GM12892 (cell line): ENCODE measurements at regions not wholly inside any gene's neighbourhood (a gene's known extent, or its start where the extent isn't known, plus 50 kb on each side); places are given as distances from the start of the nearest gene placed in this dataset.

Experiments used
- DNase-seq: peaks from one replicate; pipeline ENCODE4 v3.0.0; 2011; ENCODE audit not compliant: insufficient read length
- FAIRE-seq: peaks from 2 replicates; lab custom pipeline; 2011; peaks lifted over from hg19 to GRCh38; lab: Jason Lieb, UNC
- POLR2A ChIP-seq: IDR thresholded peaks from 2 replicates; pipeline ENCODE4 v1.6.1; 2011; ENCODE audit warnings: low read depth, low read length, control low read depth
- POLR2AphosphoS5 ChIP-seq: IDR thresholded peaks from 2 replicates; pipeline ENCODE4 v1.6.1; 2011; ENCODE audit warnings: low read depth, low read length, control low read depth
- TAF1 ChIP-seq: IDR thresholded peaks from 2 replicates; pipeline ENCODE4 v1.6.1; 2011; ENCODE audit warnings: low read depth, mild to moderate bottlenecking, control low read depth, low read length, borderline replicate concordance

DNA sequence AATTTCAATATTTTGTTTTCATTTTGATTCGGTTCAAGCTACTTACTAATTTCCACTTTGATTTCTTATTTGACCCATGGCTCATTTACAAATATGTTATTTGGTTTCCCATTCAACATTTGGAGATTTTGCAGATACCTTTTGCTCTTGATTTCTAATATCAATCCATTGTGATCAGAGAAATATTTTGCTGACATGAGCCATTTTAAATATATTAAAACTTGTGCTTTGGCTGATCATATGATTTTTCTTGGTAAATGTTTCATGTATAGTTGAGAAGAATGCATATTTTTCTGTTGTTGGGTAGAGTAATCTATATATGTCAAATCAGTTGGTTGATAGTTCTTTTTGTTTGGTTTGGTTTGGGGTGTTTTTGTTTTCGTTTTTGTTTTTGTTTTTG lies 95.0 kb downstream of the GASK1B start:
- no peak for TF ChIP-seq TAF1
- no peak for TF ChIP-seq POLR2A
- TF ChIP-seq POLR2AphosphoS5 = no peak
- DNase-seq = no peak
- FAIRE-seq = no peak

DNA sequence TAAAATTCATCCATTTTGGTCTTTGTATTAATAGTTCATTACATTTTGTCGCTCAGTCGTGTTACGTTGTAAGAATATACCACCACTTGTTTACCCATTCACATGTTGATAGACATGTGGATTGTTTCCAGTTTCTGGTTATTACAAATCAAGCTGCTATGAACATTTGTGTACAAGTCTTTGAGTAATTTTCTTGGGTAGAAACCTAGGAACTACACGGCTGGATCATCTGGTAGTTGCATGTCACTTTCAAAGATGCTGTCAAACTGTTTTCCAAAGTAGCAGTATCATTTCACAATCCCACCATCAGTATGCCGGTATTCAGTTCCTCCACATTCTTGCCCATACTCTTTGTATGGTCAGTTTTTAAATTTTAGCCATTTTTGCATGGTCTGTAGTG lies 98.0 kb downstream of the GASK1B start:
- no peak for TF ChIP-seq POLR2AphosphoS5
- no peak for TF ChIP-seq POLR2A
- no peak for TF ChIP-seq TAF1
- no peak for FAIRE-seq
- DNase-seq = no peak

DNA sequence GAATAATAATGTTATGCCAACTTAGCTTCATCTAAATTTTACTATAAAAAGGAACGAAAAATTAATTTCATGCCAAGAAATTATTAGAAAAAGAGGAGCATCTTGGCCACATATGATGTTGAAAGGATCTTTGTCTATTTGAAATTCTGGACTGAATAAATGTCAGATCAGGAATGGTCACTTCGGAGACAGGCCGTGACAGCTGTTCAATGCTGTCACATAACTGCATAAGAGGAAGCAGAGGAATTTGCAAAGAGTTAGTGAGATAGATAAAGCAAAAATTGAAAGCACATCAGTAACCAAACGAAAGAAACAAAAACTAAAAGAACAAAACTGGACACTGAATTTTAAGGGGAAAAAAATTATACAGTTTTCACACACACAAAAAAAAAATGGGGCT lies 100.9 kb downstream of the GASK1B start:
- FAIRE-seq (no peak), DNase-seq (no peak)
- TF ChIP-seq POLR2A (no peak), POLR2AphosphoS5 (no peak), TAF1 (no peak)

DNA sequence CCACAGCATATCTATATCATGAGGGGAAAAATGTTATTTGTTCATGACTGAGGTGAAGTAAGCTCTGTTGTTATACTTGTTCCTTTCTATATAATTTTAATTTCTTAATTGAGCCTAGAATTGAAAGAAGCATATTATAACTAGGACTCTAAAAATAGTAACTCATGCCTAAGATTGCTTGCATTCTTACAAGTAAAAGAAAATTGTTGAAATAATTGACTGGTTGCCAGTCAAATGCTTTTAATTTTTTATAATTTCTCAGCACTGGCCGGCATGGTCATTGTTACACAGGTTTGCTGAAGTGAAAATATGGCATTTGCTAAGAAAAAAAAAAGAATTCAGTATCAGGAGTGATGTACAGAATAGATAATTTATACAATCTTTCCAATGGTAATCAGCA lies 104.8 kb downstream of the GASK1B start:
- no peak for FAIRE-seq
- no peak for DNase-seq
- TF ChIP-seq POLR2A = no peak
- no peak for TF ChIP-seq TAF1
- TF ChIP-seq POLR2AphosphoS5 = no peak

DNA sequence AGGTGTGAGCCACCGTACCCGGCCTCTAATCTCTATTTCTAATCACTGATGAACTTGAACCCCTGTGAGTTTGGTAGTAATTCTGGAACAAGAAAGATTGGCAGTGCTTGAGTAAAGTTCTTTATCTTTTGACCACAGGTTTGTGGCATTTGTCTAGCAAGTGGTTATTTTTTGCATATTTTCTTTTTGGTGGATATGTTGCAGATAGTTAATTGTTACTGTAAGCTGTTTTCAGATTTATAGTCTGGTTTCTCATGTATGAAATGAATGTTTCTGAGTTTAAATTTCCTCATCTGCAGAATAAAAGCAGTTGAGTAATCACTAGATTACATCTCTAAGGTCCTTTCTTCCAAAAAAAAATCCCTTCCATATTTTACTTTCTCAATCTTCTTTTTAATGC lies 105.2 kb downstream of the GASK1B start:
- TF ChIP-seq TAF1 (no peak), POLR2AphosphoS5 (no peak), POLR2A (no peak)
- DNase-seq (no peak), FAIRE-seq (no peak)

DNA sequence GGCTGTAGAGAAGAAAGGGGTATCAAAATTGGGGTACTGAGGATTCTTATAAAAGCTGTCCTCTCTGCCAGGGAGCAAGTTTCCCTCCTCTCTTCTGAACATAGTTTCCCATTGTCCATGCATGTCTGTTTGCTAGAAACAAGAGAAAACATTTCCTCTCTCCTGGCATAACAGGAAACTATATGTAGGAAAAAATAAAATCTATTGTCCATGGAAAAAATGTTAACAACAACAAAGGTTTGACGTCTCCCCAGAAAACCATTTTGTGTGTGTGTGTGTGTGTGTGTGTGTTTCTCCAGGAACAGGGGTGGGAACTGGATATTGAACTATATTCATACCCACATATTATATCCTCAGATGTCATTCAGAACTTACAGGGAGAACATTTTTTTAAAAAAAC lies 107.2 kb downstream of the GASK1B start:
- DNase-seq (no peak), FAIRE-seq (no peak)
- no peak for TF ChIP-seq POLR2A
- no peak for TF ChIP-seq POLR2AphosphoS5
- TF ChIP-seq TAF1 = no peak

DNA sequence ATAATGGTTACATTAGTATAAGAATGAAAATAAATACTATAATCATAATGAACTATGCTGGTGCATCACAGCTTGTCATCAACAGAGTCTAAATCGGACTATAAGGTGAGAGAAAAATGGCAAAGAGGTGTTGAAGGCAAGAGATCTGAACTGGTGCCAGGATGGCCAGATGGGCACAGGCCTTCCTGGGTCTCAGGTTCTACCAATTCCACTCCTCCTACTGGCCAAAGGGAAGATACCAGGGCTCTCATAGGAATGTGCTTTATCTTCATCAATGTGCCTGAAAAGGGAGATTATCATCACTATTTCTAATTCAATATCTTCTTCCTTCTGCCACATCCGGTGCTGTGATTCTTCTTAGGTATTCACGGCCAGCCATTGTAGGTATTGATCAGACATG lies 107.6 kb downstream of the GASK1B start:
- FAIRE-seq (no peak), DNase-seq (no peak)
- no peak for TF ChIP-seq POLR2AphosphoS5
- TF ChIP-seq POLR2A = no peak
- TF ChIP-seq TAF1 = no peak

DNA sequence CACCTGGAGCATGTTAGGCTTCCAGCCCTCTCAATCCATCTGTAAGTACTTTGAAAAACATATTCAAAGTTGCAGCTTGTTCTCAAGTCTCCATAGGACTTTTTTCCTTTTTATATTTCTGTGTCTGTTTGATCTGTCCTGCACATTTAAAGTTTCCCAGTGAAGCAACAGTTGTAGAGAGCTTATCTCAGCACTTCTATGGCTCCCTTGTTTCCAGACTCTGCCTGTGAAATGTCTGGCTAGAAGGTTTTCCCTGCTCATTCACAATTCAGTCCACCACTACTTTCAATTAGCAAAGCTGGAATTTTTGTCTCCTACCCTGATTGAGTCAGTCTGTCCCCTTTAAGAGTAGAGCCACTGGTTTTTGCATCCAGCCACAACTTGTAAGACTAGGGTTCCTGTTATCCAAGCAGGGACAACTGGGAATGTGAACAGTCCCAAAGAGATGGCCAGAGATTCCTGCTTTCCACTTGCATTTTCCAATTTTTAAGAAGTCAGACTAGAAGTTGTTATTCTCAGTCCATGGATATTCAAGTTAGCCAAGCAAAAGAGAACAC lies 116.1 kb downstream of the GASK1B start:
- FAIRE-seq = no peak
- TF ChIP-seq TAF1 (no peak), POLR2AphosphoS5 (no peak), POLR2A (no peak)
- no peak for DNase-seq

DNA sequence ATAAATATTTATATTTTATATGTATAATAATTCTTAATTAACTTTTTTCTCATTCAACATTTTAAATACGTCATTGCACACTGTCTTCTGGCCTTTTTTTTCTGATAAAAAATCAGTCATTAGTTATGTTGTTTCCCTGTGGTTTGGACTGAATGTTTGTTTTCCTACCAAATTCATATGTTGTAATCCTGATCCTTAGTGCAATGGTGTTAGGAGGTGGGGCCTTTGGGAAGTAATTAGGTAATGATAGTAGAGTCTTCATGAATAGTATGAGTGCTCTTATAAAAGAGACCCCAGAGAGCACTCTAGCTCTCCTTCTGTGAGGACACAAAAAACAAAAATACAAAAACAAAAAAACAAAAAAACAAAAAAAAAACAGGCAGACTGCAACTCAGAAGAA lies 117.2 kb downstream of the GASK1B start:
- no peak for DNase-seq
- FAIRE-seq = no peak
- no peak for TF ChIP-seq TAF1
- no peak for TF ChIP-seq POLR2A
- TF ChIP-seq POLR2AphosphoS5 = no peak

DNA sequence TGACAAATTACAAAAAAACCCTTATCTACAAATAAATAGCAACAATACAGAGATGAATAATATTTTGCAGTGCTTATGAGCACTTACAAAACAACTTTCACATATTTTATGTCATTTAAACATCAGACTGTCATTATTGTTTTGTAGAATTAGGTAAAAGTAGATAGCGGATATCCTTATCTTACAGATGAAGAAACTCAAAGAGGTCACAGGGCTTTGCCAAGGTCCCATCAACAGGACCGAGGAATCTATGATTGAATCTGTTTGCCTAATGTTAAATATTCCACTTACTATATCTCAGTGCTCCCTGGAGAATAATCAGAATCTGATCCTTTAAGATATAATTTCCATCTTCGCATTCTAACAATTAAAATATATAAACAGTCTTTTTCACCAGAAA lies 119.0 kb downstream of the GASK1B start:
- TF ChIP-seq TAF1 = no peak
- no peak for TF ChIP-seq POLR2A
- no peak for TF ChIP-seq POLR2AphosphoS5
- FAIRE-seq (no peak), DNase-seq (no peak)

DNA sequence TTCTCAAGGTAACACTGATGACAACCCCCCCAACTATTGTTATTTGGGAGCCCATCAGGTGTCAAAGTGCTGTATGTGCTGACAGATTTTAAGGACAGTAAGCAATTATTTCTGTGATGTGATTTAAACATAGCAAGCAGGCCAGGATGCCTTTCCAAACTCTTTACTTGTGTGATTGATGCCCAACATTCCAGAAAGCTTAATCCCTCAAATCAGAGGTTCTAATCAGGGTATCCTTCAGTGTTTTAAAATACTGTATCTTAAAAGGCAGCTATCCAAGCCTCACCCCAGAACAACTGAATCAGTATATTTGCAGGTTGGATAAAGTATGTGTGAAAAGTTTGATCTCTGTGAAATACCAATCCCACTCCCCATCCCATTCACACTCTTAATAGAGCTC lies 119.7 kb downstream of the GASK1B start:
- no peak for FAIRE-seq
- TF ChIP-seq POLR2A (no peak), POLR2AphosphoS5 (no peak), TAF1 (no peak)
- DNase-seq = no peak

DNA sequence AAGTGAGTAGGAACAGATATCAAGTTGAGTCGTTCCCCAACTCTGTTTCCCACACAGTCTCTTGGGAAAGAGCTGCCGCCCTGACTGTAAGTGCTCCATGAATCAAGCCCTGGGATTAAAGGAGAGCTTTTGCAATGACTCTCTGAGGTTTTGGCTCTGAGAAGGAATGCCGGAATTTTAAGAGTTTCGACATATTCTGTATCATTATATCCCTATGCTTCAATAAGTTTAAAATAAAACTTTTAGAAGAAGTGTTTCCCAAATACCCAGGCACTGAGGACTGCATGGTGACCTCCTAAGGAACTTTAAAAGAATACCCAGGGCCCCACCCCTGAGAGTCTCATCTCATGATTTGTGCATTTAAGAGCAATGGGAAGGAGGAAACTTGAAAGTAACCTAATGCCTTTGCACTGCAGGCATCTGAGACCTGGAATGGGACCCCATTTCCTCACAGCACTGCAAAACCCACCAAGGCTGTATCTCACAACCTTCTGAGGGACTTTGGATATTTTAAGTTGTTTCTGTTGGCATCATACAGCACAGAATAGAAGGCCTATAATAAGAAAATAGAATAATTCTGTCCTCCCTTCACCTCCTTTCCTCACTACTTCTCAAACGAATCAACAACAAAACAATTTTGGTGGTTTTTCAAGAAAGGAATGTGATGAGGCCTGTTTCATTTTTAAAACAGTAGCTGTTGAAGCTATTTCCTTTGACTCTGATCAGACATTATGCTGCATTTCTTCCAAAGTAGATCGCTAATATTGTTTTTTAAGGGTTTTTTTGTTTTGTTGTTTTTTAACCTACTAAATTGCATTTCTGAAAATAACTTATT lies 121.2 kb downstream of the GASK1B start:
- FAIRE-seq (no peak), DNase-seq (no peak)
- no peak for TF ChIP-seq POLR2AphosphoS5
- no peak for TF ChIP-seq TAF1
- no peak for TF ChIP-seq POLR2A
